ENCODE measurements at regions not wholly inside any gene's neighbourhood (a gene's known extent, or its start where the extent isn't known, plus 50 kb on each side); places are given as distances from the start of the nearest gene placed in this dataset.

DNA sequence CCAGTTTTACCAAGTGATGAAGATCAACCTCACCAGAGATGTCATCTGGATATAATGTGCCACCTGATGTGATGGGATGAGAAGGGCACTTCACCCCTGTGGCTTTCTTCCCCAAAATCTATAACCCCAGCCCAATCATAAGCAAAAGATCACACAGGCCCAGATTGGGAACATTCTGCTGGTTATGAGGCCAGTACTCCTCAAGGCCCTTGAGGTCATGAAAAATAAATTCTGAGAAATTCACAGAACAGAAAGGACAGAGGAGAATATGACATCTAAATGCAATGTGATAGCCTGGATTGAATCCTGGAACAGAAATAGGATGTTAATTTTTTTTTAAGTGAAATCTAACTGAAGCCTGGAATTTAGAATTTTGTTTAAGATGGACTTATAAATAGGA lies 243.5 kb downstream of the CBLN4 start:
- H3K4me1 Mint-ChIP-seq: peaks cover 27% of the 10 kb centered on the region
- H3K4me3 Mint-ChIP-seq: no peak overlapping the region
- H3K36me3 Mint-ChIP-seq (ENCODE audit: low read depth): no peaks in the 10 kb centered on the region
- peaks cover 30% of the 10 kb centered on the region for H3K9me3 Mint-ChIP-seq
- peaks cover 3% of the 10 kb centered on the region for H3K27me3 Mint-ChIP-seq (ENCODE audit: low read depth)
- H3K27ac Mint-ChIP-seq: peak overlapping the region; percentile 81 to 97 (median 97)
- no peak for TF ChIP-seq CTCF (IDR thresholded peaks at IDR 0.05; ENCODE audit: unreplicated experiment in 3 of 3)

- peaks cover 24% of the 10 kb centered on the region for H3K9me3 Mint-ChIP-seq
- no peak for TF ChIP-seq CTCF (IDR thresholded peaks at IDR 0.05; ENCODE audit: unreplicated experiment in 3 of 3)
- H3K36me3 Mint-ChIP-seq (ENCODE audit: low read depth): no peaks in the 10 kb centered on the region
- H3K27ac Mint-ChIP-seq: peak overlapping the region; percentile 81 to 97 (median 97)
- H3K27me3 Mint-ChIP-seq (ENCODE audit: low read depth): peaks cover 3% of the 10 kb centered on the region
- peaks cover 27% of the 10 kb centered on the region for H3K4me1 Mint-ChIP-seq
- no peak overlapping the region for H3K4me3 Mint-ChIP-seq
These were observed 244.2 kb downstream of the CBLN4 start for GRCh38 chr20:55761100-55761499.

DNA sequence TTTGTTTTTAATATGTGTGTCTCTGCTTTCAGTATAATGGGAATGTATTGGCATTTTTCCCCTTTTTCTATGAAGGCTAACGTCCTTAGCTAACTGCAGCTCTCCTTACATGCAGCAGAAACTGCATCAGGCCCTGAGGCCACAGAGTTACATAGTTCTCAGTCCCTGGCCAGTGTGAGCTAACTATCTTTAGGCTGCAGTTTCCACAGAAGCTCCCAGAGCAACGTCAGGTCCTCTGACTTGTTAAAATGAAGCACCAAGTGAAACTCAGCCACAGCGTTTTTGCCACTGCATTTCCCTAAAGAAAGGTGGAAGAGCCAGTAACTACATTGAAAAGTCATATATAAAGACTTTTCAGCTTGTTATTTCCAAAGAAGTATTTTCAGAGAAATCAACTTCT lies 244.7 kb downstream of the CBLN4 start:
- Mint-ChIP-seq H3K27me3 (ENCODE audit: low read depth) (peaks cover 3% of the 10 kb centered on the region), H3K4me1 (peaks cover 27% of the 10 kb centered on the region), H3K27ac (peak overlapping the region; percentile 81 to 97 (median 97)), H3K4me3 (no peak overlapping the region), H3K9me3 (peaks cover 20% of the 10 kb centered on the region), H3K36me3 (ENCODE audit: low read depth) (no peaks in the 10 kb centered on the region)
- no peak for TF ChIP-seq CTCF (IDR thresholded peaks at IDR 0.05; ENCODE audit: unreplicated experiment in 3 of 3)

GRCh38 chr20:55755861-55756260 lies 249.5 kb downstream of the CBLN4 start:
- Mint-ChIP-seq H3K4me1 (peaks cover 11% of the 10 kb centered on the region), H3K27me3 (ENCODE audit: low read depth) (peaks cover 4% of the 10 kb centered on the region), H3K27ac (no peak overlapping the region), H3K36me3 (ENCODE audit: low read depth) (no peaks in the 10 kb centered on the region), H3K9me3 (no peaks in the 10 kb centered on the region), H3K4me3 (no peak overlapping the region)
- TF ChIP-seq CTCF (IDR thresholded peaks at IDR 0.05; ENCODE audit: unreplicated experiment in 3 of 3): no peak

- Mint-ChIP-seq H3K4me3 (no peak overlapping the region), H3K27ac (no peak overlapping the region), H3K9me3 (no peaks in the 10 kb centered on the region), H3K27me3 (ENCODE audit: low read depth) (peaks cover 4% of the 10 kb centered on the region), H3K36me3 (ENCODE audit: low read depth) (no peaks in the 10 kb centered on the region), H3K4me1 (peaks cover 7% of the 10 kb centered on the region)
- TF ChIP-seq CTCF (IDR thresholded peaks at IDR 0.05; ENCODE audit: unreplicated experiment in 3 of 3): no peak
These were observed 249.9 kb downstream of the CBLN4 start for GRCh38 chr20:55755411-55755810.

DNA sequence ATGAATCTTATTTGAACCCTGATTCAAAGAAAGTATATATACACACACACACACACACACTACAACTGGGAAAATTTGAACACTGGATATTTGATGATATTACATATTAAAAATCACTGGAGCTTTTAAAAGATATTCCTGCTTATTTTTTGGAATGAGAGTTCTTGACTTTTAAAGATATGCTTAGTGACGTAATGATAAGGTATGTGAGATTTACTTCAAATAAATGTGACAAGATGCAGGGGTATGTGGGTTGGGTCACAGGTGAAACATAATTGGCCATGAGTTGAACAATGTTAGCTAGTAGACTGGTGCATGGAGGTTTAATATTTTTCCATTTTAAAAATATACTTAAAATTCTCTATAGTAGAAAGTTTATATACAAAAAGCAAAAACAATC lies 258.6 kb downstream of the CBLN4 start:
- H3K36me3 Mint-ChIP-seq (ENCODE audit: low read depth): no peaks in the 10 kb centered on the region
- H3K4me3 Mint-ChIP-seq: no peak overlapping the region
- H3K27ac Mint-ChIP-seq: no peak overlapping the region
- H3K9me3 Mint-ChIP-seq: no peaks in the 10 kb centered on the region
- H3K27me3 Mint-ChIP-seq (ENCODE audit: low read depth): no peaks in the 10 kb centered on the region
- no peaks in the 10 kb centered on the region for H3K4me1 Mint-ChIP-seq
- TF ChIP-seq CTCF (IDR thresholded peaks at IDR 0.05; ENCODE audit: unreplicated experiment in 3 of 3): no peak
